Thymus (tissue), 11 donors: ENCODE measurements at regions not wholly inside any gene's neighbourhood (a gene's known extent, or its start where the extent isn't known, plus 50 kb on each side); places are given as distances from the start of the nearest gene placed in this dataset.

ENCODE experiments used
- DNase-seq, 9 donors: peaks; one replicate each; pipeline ENCODE4 v3.0.0-alpha.2; 2013; ENCODE audit warnings: low spot score in 9 of 9, low read depth in 6 of 9, missing footprints in 1 of 9
- H3K27ac ChIP-seq, 2 donors: one replicate each; pipeline ENCODE4 v1.5.1; 2013; ENCODE audit warnings: control low read depth in 1 of 2, low read depth in 1 of 2, low read length in 1 of 2, mild to moderate bottlenecking in 1 of 2, moderate library complexity in 1 of 2
- H3K27me3 ChIP-seq, 2 donors: one replicate each; pipeline ENCODE4 v1.5.1; 2013; ENCODE audit warnings: low read length in 1 of 2; ENCODE audit not compliant: control insufficient read depth in 2 of 2, insufficient read depth in 1 of 2
- H3K36me3 ChIP-seq, 2 donors: one replicate each; pipeline ENCODE4 v1.5.1; 2013; ENCODE audit warnings: low read length in 1 of 2, mild to moderate bottlenecking in 1 of 2, moderate library complexity in 1 of 2; ENCODE audit not compliant: control insufficient read depth in 2 of 2, insufficient read depth in 2 of 2
- H3K4me1 ChIP-seq, 2 donors: one replicate each; pipeline ENCODE4 v1.5.1; 2013; ENCODE audit warnings: low read length in 2 of 2; ENCODE audit not compliant: control insufficient read depth in 2 of 2, insufficient read depth in 2 of 2
- H3K4me3 ChIP-seq, 2 donors: one replicate each; pipeline ENCODE4 v1.5.1; 2013; ENCODE audit warnings: low read length in 2 of 2, control low read depth in 1 of 2, mild to moderate bottlenecking in 1 of 2
- H3K9me3 ChIP-seq, 2 donors: one replicate each; pipeline ENCODE4 v1.5.1; 2013; ENCODE audit warnings: low read length in 1 of 2, mild to moderate bottlenecking in 1 of 2; ENCODE audit not compliant: control insufficient read depth in 2 of 2, insufficient read depth in 1 of 2
- whole genome bisulfite sequencing: extraction: QIAGEN DNeasy Blood & Tissue Kit; methylation state at CpG from one replicate; pipeline ENCODE4 v1.1.7; 2013; 5-methylcytosine and 5-hydroxymethylcytosine counted together
- donor health status: healthy.

DNA sequence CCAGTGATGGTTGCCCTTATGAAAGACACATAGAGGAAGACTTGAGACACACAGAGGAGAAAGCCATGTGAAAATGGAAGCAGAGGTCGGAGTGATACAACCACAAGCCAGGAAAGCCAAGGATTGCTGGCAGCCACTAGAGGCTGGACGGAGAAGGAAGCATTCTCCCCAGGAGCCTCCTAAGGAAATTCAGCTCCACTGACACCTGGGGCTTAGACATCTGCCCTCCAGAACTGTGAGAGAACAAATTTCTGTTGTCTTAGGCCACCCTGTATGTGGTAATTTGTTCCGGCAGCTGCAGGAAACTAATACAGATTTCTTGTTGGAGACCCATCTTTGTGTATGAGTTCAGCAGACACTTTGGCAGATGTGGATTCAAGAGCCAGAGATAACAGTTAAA lies 126.9 kb upstream of the ATP1A1 start:
- Histone ChIP-seq H3K9me3 (no peaks in the 10 kb centered on the region), H3K27me3 (no peaks in the 10 kb centered on the region), H3K4me3 (no peak overlapping the region), H3K36me3 (no peaks in the 10 kb centered on the region), H3K27ac (no peak overlapping the region), H3K4me1 (peaks cover 2 to 10% of the 10 kb centered on the region in 2 donors)
- WGBS, result 88% methylated on average over 3 of the region's 3 CpGs
- DNase-seq, result no peak

DNA sequence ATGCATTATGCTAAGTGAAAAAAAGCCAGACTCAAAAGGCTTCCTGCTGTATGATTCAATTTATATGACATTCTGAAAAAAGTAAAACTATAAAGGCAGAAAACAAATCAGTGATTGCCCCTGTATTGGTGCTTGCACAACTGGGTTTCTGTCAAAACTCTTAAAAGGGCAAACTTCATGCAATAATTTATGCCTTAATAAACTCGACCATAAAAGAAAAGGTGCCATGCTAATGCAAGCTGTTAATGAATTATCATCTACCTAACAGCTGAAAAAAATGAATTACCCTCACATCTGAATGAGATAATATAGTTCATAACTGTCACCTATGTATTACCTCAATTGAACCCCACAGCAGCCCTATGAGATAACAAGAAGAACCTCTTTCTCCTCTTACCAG lies 120.8 kb upstream of the ATP1A1 start:
- peaks cover 11 to 19% of the 10 kb centered on the region in 2 donors for H3K4me1 ChIP-seq
- 97% methylated on average over 1 of the region's 1 CpG for WGBS
- no peak overlapping the region for H3K4me3 ChIP-seq
- H3K36me3 ChIP-seq, result no peaks in the 10 kb centered on the region
- DNase-seq, result no peak
- H3K9me3 ChIP-seq, result no peaks in the 10 kb centered on the region
- no peaks in the 10 kb centered on the region for H3K27me3 ChIP-seq
- no peak overlapping the region for H3K27ac ChIP-seq

DNA sequence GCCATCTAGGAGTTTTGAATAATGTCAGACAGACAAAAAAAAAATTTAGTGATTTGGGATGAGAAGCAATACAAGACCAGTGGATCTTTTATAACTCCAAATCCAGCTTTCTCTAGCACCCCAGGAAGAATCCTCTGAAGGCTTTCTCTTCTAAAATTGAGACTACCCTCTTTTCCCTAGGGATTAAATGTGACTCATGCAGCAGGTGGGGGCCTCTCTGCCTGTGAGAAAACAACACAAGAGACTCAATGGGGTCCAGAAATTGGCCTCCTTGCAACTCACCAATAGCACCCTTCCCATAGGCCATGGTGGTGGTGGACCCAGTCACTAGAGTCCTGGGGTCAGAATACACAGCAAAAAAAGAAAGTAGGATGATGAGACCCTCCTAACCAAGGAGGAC lies 120.3 kb upstream of the ATP1A1 start:
- H3K4me1 ChIP-seq, result peaks cover 17 to 23% of the 10 kb centered on the region in 2 donors
- H3K27me3 ChIP-seq, result no peaks in the 10 kb centered on the region
- H3K36me3 ChIP-seq, result no peaks in the 10 kb centered on the region

DNA sequence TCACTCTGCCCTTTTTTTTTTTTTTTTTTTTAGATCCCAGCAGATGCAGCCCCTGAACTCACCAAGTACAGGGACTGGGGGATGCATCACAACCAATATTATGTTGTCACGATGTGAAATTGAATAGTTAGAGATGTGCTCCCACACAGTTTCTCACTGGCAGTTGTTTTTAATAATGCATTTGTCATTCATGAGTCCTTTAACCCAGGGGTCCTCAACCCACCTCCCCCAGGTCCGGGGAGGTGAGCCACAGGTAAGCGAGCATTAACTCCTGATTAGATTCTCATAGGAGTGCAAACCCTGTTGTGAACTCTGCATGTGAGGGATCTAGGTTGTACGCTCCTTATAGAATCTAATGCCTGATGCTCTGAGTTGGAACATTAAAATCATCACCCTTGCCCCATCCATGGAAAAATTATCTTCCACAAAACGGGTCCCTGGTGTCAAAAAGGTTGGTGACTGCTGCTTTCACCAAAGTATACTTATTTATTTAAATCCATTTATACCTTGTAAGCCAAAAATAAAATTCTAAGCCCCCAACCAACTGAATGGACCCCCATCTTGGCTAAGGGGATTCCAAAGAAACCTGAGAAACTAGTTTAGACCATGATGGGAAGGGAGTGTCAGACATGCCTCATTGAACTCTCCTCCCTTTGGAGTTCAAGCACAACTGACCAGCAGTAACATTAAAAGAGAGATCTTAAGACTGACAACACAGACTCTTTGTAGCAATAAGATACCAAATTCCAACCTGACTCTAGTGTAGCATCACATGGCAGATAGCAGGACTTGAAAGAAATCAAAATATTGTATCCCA lies 119.3 kb upstream of the ATP1A1 start:
- Histone ChIP-seq H3K36me3 (no peaks in the 10 kb centered on the region), H3K4me1 (peaks cover 21 to 23% of the 10 kb centered on the region in 2 donors), H3K27me3 (no peaks in the 10 kb centered on the region), H3K9me3 (no peaks in the 10 kb centered on the region), H3K27ac (no peak overlapping the region), H3K4me3 (no peak overlapping the region)
- no peak for DNase-seq
- 98% methylated on average over 5 of the region's 5 CpGs for WGBS

More for the DNA sequence above, 120.3 kb upstream of the ATP1A1 start:
- no peak for DNase-seq
- no peaks in the 10 kb centered on the region for H3K9me3 ChIP-seq
- H3K4me3 ChIP-seq, result no peak overlapping the region
- H3K27ac ChIP-seq, result no peak overlapping the region

DNA sequence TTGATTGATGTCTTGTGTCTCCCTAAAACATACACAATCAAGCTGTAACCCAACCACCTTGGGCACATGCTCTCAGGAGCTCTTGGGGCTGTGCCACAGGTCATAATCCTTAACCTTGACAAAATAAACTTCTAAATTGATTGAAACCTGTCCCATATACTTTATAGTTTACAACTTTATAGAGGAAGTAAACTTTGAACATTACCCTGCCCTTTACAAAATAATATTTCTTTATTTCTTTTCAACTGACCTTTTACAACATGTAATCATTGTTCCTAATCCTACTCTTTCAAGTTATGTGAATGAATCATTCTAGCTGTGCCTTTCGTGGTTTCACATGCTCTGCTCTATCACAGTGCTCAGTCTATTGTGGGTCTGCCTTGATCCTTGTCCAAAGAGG lies 118.3 kb upstream of the ATP1A1 start:
- no peak for DNase-seq
- no peak overlapping the region for H3K27ac ChIP-seq

DNA sequence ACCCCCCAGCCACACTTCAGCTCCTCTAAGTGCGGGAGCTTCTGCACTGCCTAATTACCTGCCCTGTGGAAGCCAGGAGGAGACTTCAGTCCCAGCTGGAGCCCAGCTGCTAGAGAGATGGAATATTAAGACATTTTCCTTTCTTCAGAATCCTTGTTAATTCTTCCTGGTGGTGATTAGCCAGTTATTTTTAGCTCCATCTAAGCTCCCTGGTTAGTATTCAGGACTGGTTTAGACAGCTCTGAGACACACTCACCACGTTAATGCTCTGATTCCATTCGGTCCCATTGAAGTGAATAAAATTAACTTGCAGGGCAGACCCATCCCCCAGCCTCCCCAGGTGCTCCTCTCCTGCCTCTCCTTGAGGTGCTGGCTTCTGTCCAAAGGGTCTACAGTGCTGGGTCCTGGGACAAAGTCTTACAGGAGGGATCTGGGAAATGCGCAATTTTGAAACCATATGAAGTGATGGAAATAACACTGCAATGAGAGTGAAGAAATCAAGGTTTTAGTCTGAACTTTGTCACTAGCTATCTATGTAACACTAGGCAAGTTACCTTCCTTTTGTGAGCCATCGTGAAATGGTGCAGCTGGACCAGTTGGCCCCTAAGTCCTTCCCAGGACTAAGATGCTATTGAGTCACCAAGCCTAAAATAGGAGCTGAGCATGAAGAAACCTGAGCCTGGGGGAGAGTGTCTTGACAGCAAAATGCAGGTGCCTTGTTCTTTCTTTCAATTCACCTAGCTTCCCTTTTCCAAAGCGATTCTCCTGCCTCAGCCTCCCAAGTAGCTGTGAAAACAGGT lies 117.4 kb upstream of the ATP1A1 start:
- Histone ChIP-seq H3K36me3 (no peaks in the 10 kb centered on the region), H3K9me3 (no peaks in the 10 kb centered on the region), H3K27ac (no peak overlapping the region), H3K4me3 (no peak overlapping the region), H3K27me3 (no peaks in the 10 kb centered on the region), H3K4me1 (peaks cover 21 to 23% of the 10 kb centered on the region in 2 donors)
- DNase-seq, result no peak
- 89% methylated on average over 6 of the region's 6 CpGs for WGBS

More for the DNA sequence above, 118.3 kb upstream of the ATP1A1 start:
- Histone ChIP-seq H3K4me3 (no peak overlapping the region), H3K27me3 (no peaks in the 10 kb centered on the region), H3K9me3 (no peaks in the 10 kb centered on the region), H3K36me3 (no peaks in the 10 kb centered on the region), H3K4me1 (peaks cover 21 to 23% of the 10 kb centered on the region in 2 donors)
- 86% methylated on average over 1 of the region's 1 CpG for WGBS

DNA sequence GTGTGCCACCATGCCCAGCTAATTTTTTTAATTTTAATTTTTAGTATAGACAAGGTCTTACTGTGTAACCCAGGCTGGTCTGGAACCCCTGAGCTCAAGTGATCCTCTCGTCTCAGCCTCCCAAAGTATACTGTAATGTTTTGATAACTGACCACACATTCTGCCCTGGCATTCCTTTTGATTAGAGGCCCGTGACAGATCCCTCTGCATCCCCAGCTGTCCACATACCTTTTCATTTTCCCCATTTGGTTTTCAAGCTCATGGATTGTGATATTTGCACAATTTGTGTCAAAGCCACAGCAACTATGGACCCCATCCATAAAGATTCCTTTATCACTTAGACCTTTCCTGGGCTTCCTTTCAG lies 116.8 kb upstream of the ATP1A1 start:
- Histone ChIP-seq H3K27me3 (no peaks in the 10 kb centered on the region), H3K27ac (no peak overlapping the region), H3K4me3 (no peak overlapping the region), H3K4me1 (peaks cover 21 to 23% of the 10 kb centered on the region in 2 donors), H3K36me3 (no peaks in the 10 kb centered on the region), H3K9me3 (no peaks in the 10 kb centered on the region)
- no peak for DNase-seq
- 95% methylated on average over 2 of the region's 2 CpGs for WGBS

DNA sequence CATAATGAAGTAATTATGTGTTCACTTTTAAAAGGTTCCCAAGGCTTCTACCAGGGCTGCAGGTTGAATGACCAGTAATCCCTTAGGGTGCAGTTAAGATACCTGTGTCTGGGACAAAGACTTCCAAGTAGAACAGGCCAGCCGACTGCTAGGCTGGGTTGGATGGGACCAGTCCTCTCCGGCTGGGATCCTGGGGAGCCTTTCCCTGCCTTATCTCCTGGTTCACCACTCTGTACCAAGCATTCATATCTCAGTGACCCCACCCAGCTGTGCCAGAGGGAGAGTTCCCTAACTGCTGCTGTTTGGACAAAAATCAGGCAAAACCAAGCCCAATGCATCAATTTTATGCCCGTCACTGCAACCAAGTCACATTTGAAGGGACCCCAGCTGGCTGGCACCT lies 116.2 kb upstream of the ATP1A1 start:
- no peak overlapping the region for H3K27ac ChIP-seq
- 72% methylated on average over 3 of the region's 3 CpGs for WGBS
- no peak for DNase-seq

DNA sequence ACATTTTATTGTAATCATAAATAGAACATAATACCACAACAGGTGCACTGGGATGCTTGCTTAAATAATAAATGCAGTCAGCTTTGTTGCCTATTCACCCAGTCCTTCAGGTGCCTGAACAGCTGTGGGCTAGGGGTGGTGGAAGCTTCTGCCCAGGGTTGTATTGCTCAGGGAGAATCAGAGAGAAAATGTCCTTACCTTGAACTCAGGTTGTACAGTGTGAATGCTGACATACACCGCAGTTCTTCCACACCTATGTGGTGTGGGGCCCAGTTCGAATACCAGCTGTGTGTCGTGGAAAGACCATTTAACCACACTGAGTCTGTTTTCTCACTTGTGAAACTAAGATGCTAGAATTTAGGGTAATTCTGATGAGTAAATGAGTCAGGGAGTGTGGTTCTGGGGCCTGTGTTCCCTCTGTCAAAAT lies 115.7 kb upstream of the ATP1A1 start:
- peaks cover 23 to 25% of the 10 kb centered on the region in 2 donors for H3K4me1 ChIP-seq
- peak in 5 of 9 donors; percentile 14 to 65 (median 26) for DNase-seq
- no peaks in the 10 kb centered on the region for H3K36me3 ChIP-seq
- 53% methylated on average over 3 of the region's 3 CpGs for WGBS
- no peaks in the 10 kb centered on the region for H3K27me3 ChIP-seq
- H3K9me3 ChIP-seq, result no peaks in the 10 kb centered on the region
- peak overlapping the region in 1 of 2 donors; percentile 20 for H3K27ac ChIP-seq
- H3K4me3 ChIP-seq, result no peak overlapping the region

More for the DNA sequence above, 116.2 kb upstream of the ATP1A1 start:
- no peak overlapping the region for H3K4me3 ChIP-seq
- H3K27me3 ChIP-seq, result no peaks in the 10 kb centered on the region
- H3K36me3 ChIP-seq, result no peaks in the 10 kb centered on the region
- peaks cover 21 to 23% of the 10 kb centered on the region in 2 donors for H3K4me1 ChIP-seq
- no peaks in the 10 kb centered on the region for H3K9me3 ChIP-seq
